Vagina (tissue), 2 donors: ENCODE measurements at regions not wholly inside any gene's neighbourhood (a gene's known extent, or its start where the extent isn't known, plus 50 kb on each side); places are given as distances from the start of the nearest gene placed in this dataset.

Experiments used
- DNase-seq, 2 donors: peaks; one replicate each; pipeline ENCODE4 v3.0.0-alpha.2; 2017; ENCODE audit errors: extremely low spot score in 2 of 2
- H3K27ac ChIP-seq: fragments of 200-600 bp; sonication (generic); one replicate; pipeline ENCODE4 v1.5.1; 2019
- H3K27me3 ChIP-seq: fragments of 200-600 bp; sonication (generic); one replicate; pipeline ENCODE4 v1.5.1; 2019
- H3K36me3 ChIP-seq, 2 donors: fragments of 200-600 bp; sonication (generic); one replicate each; pipeline ENCODE4 v1.5.1; 2017 to 2019
- H3K4me1 ChIP-seq: fragments of 200-600 bp; sonication (generic); one replicate; pipeline ENCODE4 v1.5.1; 2019
- H3K4me3 ChIP-seq, 2 donors: fragments of 200-600 bp; sonication (generic); 1 replicate in 1 of 2; 2 replicates in 1 of 2; pipeline ENCODE4 v1.5.1; 2016 to 2019
- H3K9me3 ChIP-seq: fragments of 200-600 bp; sonication (generic); one replicate; pipeline ENCODE4 v1.5.1; 2019
- CTCF ChIP-seq, 3 experiments: fragments of 450-650 bp in 2 of 3; fragments of 200-600 bp in 1 of 3; sonication (generic) in 1 of 3; IDR thresholded peaks; one replicate each; pipeline ENCODE4 v1.5.1; 2017 to 2019; ENCODE audit warnings: antibody characterized with exemption in 3 of 3, mild to moderate bottlenecking in 2 of 3, moderate library complexity in 2 of 3
- POLR2A ChIP-seq, 2 donors: fragments of 450-650 bp; IDR thresholded peaks; one replicate each; pipeline ENCODE4 v1.6.1; 2017; ENCODE audit warnings: antibody characterized with exemption in 2 of 2, mild to moderate bottlenecking in 2 of 2, moderate library complexity in 2 of 2
- POLR2AphosphoS5 ChIP-seq, 2 donors: sonication (generic); formaldehyde crosslinking; IDR thresholded peaks; one replicate each; pipeline ENCODE4 v1.9.0; 2017; ENCODE audit warnings: antibody characterized with exemption in 2 of 2, mild to moderate bottlenecking in 2 of 2, low read depth in 1 of 2; ENCODE audit not compliant: insufficient read depth in 1 of 2
- intact Hi-C: fragments of 100-400 bp; cut with DNase I; formaldehyde crosslinking; loops from one replicate; pipeline ENCODE4 v1.15.1; 2023

GRCh38 chr12:127519779-127520178, 747.2 kb upstream of the TMEM132C start:
- Histone ChIP-seq H3K4me3 (no peak overlapping the region), H3K27ac (no peak overlapping the region), H3K27me3 (no peaks in the 10 kb centered on the region), H3K4me1 (no peaks in the 10 kb centered on the region), H3K9me3 (no peaks in the 10 kb centered on the region), H3K36me3 (no peaks in the 10 kb centered on the region)
- TF ChIP-seq CTCF (IDR thresholded peaks at IDR 0.05) (no peak), POLR2A (IDR thresholded peaks at IDR 0.05) (no peak), POLR2AphosphoS5 (IDR thresholded peaks at IDR 0.05; ENCODE audit: insufficient read depth in 1 of 2, low read depth in 1 of 2) (no peak)
- intact Hi-C loops = no loop called here
- DNase-seq = no peak

- H3K27me3 ChIP-seq = no peaks in the 10 kb centered on the region
- H3K9me3 ChIP-seq = no peaks in the 10 kb centered on the region
- H3K27ac ChIP-seq = no peak overlapping the region
- no peaks in the 10 kb centered on the region for H3K36me3 ChIP-seq
- TF ChIP-seq CTCF (IDR thresholded peaks at IDR 0.05) = no peak
- no peak for TF ChIP-seq POLR2AphosphoS5 (IDR thresholded peaks at IDR 0.05; ENCODE audit: insufficient read depth in 1 of 2, low read depth in 1 of 2)
- TF ChIP-seq POLR2A (IDR thresholded peaks at IDR 0.05) = no peak
- no peaks in the 10 kb centered on the region for H3K4me1 ChIP-seq
- no peak for DNase-seq
- intact Hi-C loops = no loop called here
- no peak overlapping the region for H3K4me3 ChIP-seq
Observed at GRCh38 chr12:127526925-127527324, 740.0 kb upstream of the TMEM132C start.

GRCh38 chr12:127528551-127528950, 738.4 kb upstream of the TMEM132C start:
- intact Hi-C loops = no loop called here
- no peak for DNase-seq
- H3K9me3 ChIP-seq = no peaks in the 10 kb centered on the region
- H3K4me1 ChIP-seq = no peaks in the 10 kb centered on the region
- H3K27me3 ChIP-seq = no peaks in the 10 kb centered on the region
- H3K36me3 ChIP-seq = no peaks in the 10 kb centered on the region
- H3K27ac ChIP-seq = no peak overlapping the region
- H3K4me3 ChIP-seq = no peak overlapping the region
- TF ChIP-seq CTCF (IDR thresholded peaks at IDR 0.05) (no peak), POLR2AphosphoS5 (IDR thresholded peaks at IDR 0.05; ENCODE audit: insufficient read depth in 1 of 2, low read depth in 1 of 2) (no peak), POLR2A (IDR thresholded peaks at IDR 0.05) (no peak)

- no peak overlapping the region for H3K27ac ChIP-seq
- no peak for DNase-seq
- H3K4me1 ChIP-seq = no peaks in the 10 kb centered on the region
- H3K27me3 ChIP-seq = no peaks in the 10 kb centered on the region
- H3K4me3 ChIP-seq = no peak overlapping the region
- H3K36me3 ChIP-seq = no peaks in the 10 kb centered on the region
- TF ChIP-seq CTCF (IDR thresholded peaks at IDR 0.05) = no peak
- no peak for TF ChIP-seq POLR2A (IDR thresholded peaks at IDR 0.05)
- TF ChIP-seq POLR2AphosphoS5 (IDR thresholded peaks at IDR 0.05; ENCODE audit: insufficient read depth in 1 of 2, low read depth in 1 of 2) = no peak
- H3K9me3 ChIP-seq = no peaks in the 10 kb centered on the region
- intact Hi-C loops = no loop called here
Observed at GRCh38 chr12:127531542-127531941, 735.4 kb upstream of the TMEM132C start.

- no peak for TF ChIP-seq POLR2AphosphoS5 (IDR thresholded peaks at IDR 0.05; ENCODE audit: insufficient read depth in 1 of 2, low read depth in 1 of 2)
- TF ChIP-seq POLR2A (IDR thresholded peaks at IDR 0.05) = no peak
- no peak for TF ChIP-seq CTCF (IDR thresholded peaks at IDR 0.05)
Observed at GRCh38 chr12:127533353-127533752, 733.6 kb upstream of the TMEM132C start.

More at GRCh38 chr12:127533353-127533752, 733.6 kb upstream of the TMEM132C start:
- no peak overlapping the region for H3K4me3 ChIP-seq
- DNase-seq = no peak
- intact Hi-C loops = no loop called here
- no peaks in the 10 kb centered on the region for H3K4me1 ChIP-seq
- H3K36me3 ChIP-seq = no peaks in the 10 kb centered on the region
- H3K27ac ChIP-seq = no peak overlapping the region
- H3K9me3 ChIP-seq = no peaks in the 10 kb centered on the region
- H3K27me3 ChIP-seq = no peaks in the 10 kb centered on the region
